ENCODE measurements at regions not wholly inside any gene's neighbourhood (a gene's known extent, or its start where the extent isn't known, plus 50 kb on each side); places are given as distances from the start of the nearest gene placed in this dataset.

DNA sequence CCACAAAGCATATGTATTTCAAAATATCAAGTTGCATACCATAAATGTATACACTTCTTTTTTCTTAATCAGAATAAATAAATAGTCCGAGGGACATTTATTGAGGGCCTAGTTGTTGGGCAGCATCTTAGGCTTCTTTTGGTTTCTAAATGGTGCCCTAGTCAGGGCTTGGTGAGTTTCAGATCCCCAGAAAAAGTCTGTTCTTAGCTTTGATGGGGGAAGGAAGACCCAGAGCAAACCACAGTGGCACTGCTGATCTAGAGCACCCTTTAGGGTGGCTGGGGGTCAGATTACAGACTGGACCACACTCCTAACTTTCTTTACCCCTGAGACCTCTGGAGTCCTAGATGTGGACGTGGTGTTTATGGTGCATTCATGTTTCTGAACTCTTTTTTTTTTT lies 97.8 kb downstream of the C9orf152 start:
- Mint-ChIP-seq H3K9me3 (no peaks in the 10 kb centered on the region), H3K36me3 (ENCODE audit: insufficient read depth) (no peaks in the 10 kb centered on the region), H3K27me3 (no peaks in the 10 kb centered on the region), H3K4me1 (ENCODE audit: low read depth in 2 of 2) (no peaks in the 10 kb centered on the region), H3K4me3 (no peak overlapping the region), H3K27ac (no peak overlapping the region)
- DNase-seq (no peak), ATAC-seq (replicated peaks) (no peak)

DNA sequence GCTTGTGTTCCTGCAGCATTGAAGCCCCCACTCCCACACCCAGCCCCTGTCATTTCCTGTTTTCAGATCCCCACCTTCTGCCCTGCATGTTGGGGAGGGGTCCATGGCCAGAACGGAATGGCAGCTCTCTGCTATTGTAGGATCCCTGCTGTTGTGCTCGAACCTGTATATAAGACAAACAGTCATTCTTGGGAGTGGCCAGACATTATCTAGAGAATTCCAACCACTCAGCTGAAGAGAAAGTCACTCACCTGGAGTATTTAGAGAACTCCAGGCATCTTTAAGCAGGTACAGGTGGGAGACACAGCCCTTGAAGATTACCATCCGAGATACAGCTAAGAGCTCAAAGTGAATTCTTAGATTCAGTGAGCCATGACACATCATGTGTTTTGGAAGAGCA lies 96.1 kb downstream of the C9orf152 start:
- H3K27ac Mint-ChIP-seq, result no peak overlapping the region
- no peak for DNase-seq
- H3K36me3 Mint-ChIP-seq (ENCODE audit: insufficient read depth), result no peaks in the 10 kb centered on the region
- no peaks in the 10 kb centered on the region for H3K4me1 Mint-ChIP-seq (ENCODE audit: low read depth in 2 of 2)
- ATAC-seq (replicated peaks), result no peak
- no peaks in the 10 kb centered on the region for H3K9me3 Mint-ChIP-seq
- no peak overlapping the region for H3K4me3 Mint-ChIP-seq
- H3K27me3 Mint-ChIP-seq, result no peaks in the 10 kb centered on the region

DNA sequence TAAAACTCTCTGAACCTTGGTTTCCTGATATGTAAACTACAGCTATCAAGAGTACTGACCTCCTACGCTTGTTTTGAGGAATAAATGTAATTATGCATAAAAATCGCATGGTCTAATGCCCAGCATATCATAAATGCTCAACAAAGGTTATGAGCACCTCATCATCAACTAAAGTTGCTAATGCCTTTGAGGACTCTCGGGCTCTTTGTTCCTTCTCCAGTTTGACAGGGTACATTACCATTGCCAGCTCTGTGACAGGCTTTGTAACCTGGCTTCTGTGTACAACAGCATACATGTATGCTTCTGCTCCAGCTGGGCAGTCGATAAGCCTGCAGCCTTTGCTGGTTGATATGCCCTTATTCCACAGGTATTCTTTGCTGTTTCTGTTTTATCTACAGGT lies 95.2 kb downstream of the C9orf152 start:
- ATAC-seq (replicated peaks) (no peak), DNase-seq (no peak)
- Mint-ChIP-seq H3K36me3 (ENCODE audit: insufficient read depth) (no peaks in the 10 kb centered on the region), H3K27me3 (no peaks in the 10 kb centered on the region), H3K9me3 (no peaks in the 10 kb centered on the region), H3K4me3 (no peak overlapping the region), H3K4me1 (ENCODE audit: low read depth in 2 of 2) (no peaks in the 10 kb centered on the region), H3K27ac (no peak overlapping the region)

GRCh38 chr9:110114086-110114858 lies 93.7 kb downstream of the C9orf152 start:
- H3K4me3 Mint-ChIP-seq, result no peak overlapping the region
- ATAC-seq (replicated peaks) (no peak), DNase-seq (no peak)
- H3K9me3 Mint-ChIP-seq, result no peaks in the 10 kb centered on the region
- no peak overlapping the region for H3K27ac Mint-ChIP-seq
- no peaks in the 10 kb centered on the region for H3K4me1 Mint-ChIP-seq (ENCODE audit: low read depth in 2 of 2)
- no peaks in the 10 kb centered on the region for H3K27me3 Mint-ChIP-seq
- H3K36me3 Mint-ChIP-seq (ENCODE audit: insufficient read depth), result no peaks in the 10 kb centered on the region

- H3K4me3 Mint-ChIP-seq, result no peak overlapping the region
- no peaks in the 10 kb centered on the region for H3K9me3 Mint-ChIP-seq
- H3K36me3 Mint-ChIP-seq (ENCODE audit: insufficient read depth), result no peaks in the 10 kb centered on the region
- ATAC-seq (replicated peaks), result no peak
- no peaks in the 10 kb centered on the region for H3K27me3 Mint-ChIP-seq
- H3K27ac Mint-ChIP-seq, result no peak overlapping the region
- DNase-seq, result no peak
- no peaks in the 10 kb centered on the region for H3K4me1 Mint-ChIP-seq (ENCODE audit: low read depth in 2 of 2)
Measured at GRCh38 chr9:110114859-110115201, 93.1 kb downstream of the C9orf152 start.

- ATAC-seq (replicated peaks) (no peak), DNase-seq (no peak)
- Mint-ChIP-seq H3K36me3 (ENCODE audit: insufficient read depth) (no peaks in the 10 kb centered on the region), H3K4me3 (no peak overlapping the region), H3K9me3 (no peaks in the 10 kb centered on the region), H3K27me3 (no peaks in the 10 kb centered on the region), H3K27ac (no peak overlapping the region), H3K4me1 (ENCODE audit: low read depth in 2 of 2) (no peaks in the 10 kb centered on the region)
Measured at GRCh38 chr9:110115341-110115820, 92.6 kb downstream of the C9orf152 start.

- ATAC-seq (replicated peaks) (no peak), DNase-seq (no peak)
- H3K27me3 Mint-ChIP-seq, result no peaks in the 10 kb centered on the region
- H3K27ac Mint-ChIP-seq, result no peak overlapping the region
- no peak overlapping the region for H3K4me3 Mint-ChIP-seq
- no peaks in the 10 kb centered on the region for H3K9me3 Mint-ChIP-seq
- H3K36me3 Mint-ChIP-seq (ENCODE audit: insufficient read depth), result no peaks in the 10 kb centered on the region
- no peaks in the 10 kb centered on the region for H3K4me1 Mint-ChIP-seq (ENCODE audit: low read depth in 2 of 2)
Measured at GRCh38 chr9:110115826-110116542, 92.0 kb downstream of the C9orf152 start.

DNA sequence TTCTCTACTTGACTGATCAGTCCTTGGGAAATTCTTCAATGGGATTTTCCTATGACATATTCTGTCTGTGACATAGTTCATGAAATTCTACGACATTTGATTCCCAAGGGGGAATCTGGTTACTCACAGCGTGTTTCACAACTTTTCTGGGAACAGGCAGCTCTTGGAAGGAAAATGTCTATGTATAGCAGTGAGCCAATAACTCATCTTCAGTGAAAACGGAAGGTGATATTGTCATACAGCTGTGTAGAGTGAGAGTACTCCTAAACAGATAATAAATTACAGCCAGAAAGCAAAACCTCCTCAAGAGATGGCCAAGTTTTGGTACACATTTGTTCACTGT lies 91.4 kb downstream of the C9orf152 start:
- Mint-ChIP-seq H3K27ac (no peak overlapping the region), H3K27me3 (no peaks in the 10 kb centered on the region), H3K4me1 (ENCODE audit: low read depth in 2 of 2) (no peaks in the 10 kb centered on the region), H3K4me3 (no peak overlapping the region), H3K9me3 (no peaks in the 10 kb centered on the region), H3K36me3 (ENCODE audit: insufficient read depth) (no peaks in the 10 kb centered on the region)
- ATAC-seq (replicated peaks) (no peak), DNase-seq (no peak)

GRCh38 chr9:110121170-110121569 lies 86.8 kb downstream of the C9orf152 start:
- H3K4me3 Mint-ChIP-seq, result no peak overlapping the region
- ATAC-seq (replicated peaks), result no peak

DNA sequence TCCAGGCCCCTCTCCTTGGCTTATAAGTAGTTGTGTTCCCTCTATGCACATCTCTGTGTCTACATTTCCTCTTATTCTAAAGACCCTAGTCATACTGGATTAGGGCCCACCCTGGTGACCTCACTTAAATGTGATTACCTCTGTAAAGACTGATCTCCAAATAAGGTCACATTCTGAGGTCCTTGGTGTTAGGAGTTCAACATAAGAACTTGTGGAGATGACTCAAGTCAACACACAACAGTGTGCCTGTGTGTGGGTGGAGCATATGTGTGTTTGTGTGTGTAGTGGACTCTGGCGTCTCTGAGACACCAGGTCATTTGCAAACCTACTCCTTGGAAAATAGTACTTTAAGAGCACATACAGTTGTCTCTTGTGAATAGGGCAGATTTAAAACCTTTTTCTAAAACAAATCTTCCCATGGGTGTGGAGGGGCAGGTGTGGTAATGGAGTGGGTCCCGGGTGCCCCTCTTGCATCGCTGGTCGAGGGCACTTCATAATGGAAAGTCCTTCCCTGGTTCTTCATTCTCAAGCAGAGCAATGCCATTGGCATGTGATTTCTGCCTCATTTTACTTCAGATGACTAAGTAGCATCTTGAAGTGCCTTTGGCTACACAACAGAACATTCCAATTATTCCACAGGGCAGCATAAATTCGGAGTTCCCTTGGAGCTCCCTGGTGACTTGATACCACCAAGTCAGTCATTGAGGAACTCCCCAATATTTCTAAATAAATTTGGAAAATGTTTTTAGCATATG lies 84.4 kb downstream of the C9orf152 start:
- no peaks in the 10 kb centered on the region for H3K27me3 Mint-ChIP-seq
- DNase-seq, result no peak

More at GRCh38 chr9:110121170-110121569, 86.8 kb downstream of the C9orf152 start:
- Mint-ChIP-seq H3K36me3 (ENCODE audit: insufficient read depth) (no peaks in the 10 kb centered on the region), H3K27me3 (no peaks in the 10 kb centered on the region), H3K9me3 (no peaks in the 10 kb centered on the region), H3K27ac (no peak overlapping the region), H3K4me1 (ENCODE audit: low read depth in 2 of 2) (no peaks in the 10 kb centered on the region)
- no peak for DNase-seq

GRCh38 chr9:110124439-110124838 lies 83.5 kb downstream of the C9orf152 start:
- Mint-ChIP-seq H3K36me3 (ENCODE audit: insufficient read depth) (peaks cover 3% of the 10 kb centered on the region), H3K27me3 (no peaks in the 10 kb centered on the region), H3K9me3 (no peaks in the 10 kb centered on the region), H3K4me3 (no peak overlapping the region), H3K4me1 (ENCODE audit: low read depth in 2 of 2) (peaks cover 0 to 2% of the 10 kb centered on the region in 2 donors), H3K27ac (no peak overlapping the region)
- ATAC-seq (replicated peaks) (no peak), DNase-seq (no peak)

More for the DNA sequence above, 84.4 kb downstream of the C9orf152 start:
- Mint-ChIP-seq H3K4me3 (no peak overlapping the region), H3K36me3 (ENCODE audit: insufficient read depth) (peaks cover 3% of the 10 kb centered on the region), H3K27ac (no peak overlapping the region), H3K9me3 (no peaks in the 10 kb centered on the region), H3K4me1 (ENCODE audit: low read depth in 2 of 2) (peaks cover 0 to 2% of the 10 kb centered on the region in 2 donors)
- no peak for ATAC-seq (replicated peaks)

DNA sequence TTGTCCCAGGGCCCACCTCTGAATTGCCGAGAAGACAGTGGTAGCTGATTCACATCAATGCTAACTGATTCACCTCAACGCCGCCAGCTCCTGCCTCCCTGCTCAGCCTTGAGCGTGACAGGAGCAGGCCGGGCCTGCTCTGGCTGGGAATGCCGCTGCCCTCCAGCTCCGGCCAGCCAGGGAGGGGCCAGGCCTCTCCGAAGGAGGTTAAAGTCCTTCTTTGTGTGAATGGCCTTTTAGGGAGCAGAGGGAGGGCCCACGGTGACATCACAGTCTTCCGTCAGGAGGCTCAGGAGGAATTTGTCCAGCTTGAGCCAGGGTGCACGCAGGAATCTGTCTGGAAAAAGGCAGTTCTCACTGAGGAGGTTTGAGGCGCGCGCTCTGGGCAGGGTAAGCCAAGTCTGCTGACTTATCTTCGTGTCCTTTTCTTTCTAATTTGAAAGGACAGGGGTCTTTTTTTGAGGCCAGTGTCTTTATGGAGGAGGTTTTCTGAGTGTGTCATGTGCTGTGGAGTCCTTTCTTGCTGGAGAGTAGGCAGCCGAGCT lies 82.7 kb downstream of the C9orf152 start:
- Mint-ChIP-seq H3K4me1 (ENCODE audit: low read depth in 2 of 2) (peaks cover 0 to 2% of the 10 kb centered on the region in 2 donors), H3K9me3 (no peaks in the 10 kb centered on the region)

GRCh38 chr9:110125763-110126351 lies 82.1 kb downstream of the C9orf152 start:
- peaks cover 3% of the 10 kb centered on the region for H3K36me3 Mint-ChIP-seq (ENCODE audit: insufficient read depth)
- no peak overlapping the region for H3K27ac Mint-ChIP-seq
- no peaks in the 10 kb centered on the region for H3K27me3 Mint-ChIP-seq
- ATAC-seq (replicated peaks), result no peak
- peaks cover 0 to 2% of the 10 kb centered on the region in 2 donors for H3K4me1 Mint-ChIP-seq (ENCODE audit: low read depth in 2 of 2)
- DNase-seq, result no peak
- no peak overlapping the region for H3K4me3 Mint-ChIP-seq
- no peaks in the 10 kb centered on the region for H3K9me3 Mint-ChIP-seq

More for the DNA sequence above, 82.7 kb downstream of the C9orf152 start:
- Mint-ChIP-seq H3K36me3 (ENCODE audit: insufficient read depth) (peaks cover 3% of the 10 kb centered on the region), H3K4me3 (no peak overlapping the region), H3K27me3 (no peaks in the 10 kb centered on the region), H3K27ac (no peak overlapping the region)
- DNase-seq (no peak), ATAC-seq (replicated peaks) (no peak)
